ENCODE measurements at regions not wholly inside any gene's neighbourhood (a gene's known extent, or its start where the extent isn't known, plus 50 kb on each side); places are given as distances from the start of the nearest gene placed in this dataset.
A peak's percentile ranks its signal among the peaks of the same experiment; 100 is the strongest.

DNA sequence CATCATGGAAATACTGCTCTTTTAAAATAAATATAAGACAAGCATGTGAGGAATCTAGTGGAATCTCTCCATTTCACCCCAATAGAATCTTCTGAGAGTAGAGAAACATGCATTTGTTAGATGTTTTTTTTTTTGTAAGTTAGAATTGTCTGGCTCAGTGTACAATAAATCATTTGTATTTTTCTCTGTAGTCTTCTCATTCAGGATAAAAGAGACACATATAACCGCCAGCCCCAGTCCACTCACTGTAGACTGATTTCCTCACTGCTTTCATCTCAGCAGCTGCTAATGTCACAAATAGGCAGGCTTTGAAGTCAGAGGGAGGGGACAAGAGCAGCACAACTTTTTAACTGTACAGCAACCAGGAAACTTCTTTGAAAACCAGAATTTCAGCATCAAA lies 140.2 kb upstream of the RBMS3 start:
- no peak for DNase-seq (ENCODE audit: extremely low read depth, low read depth)
- H3K4me3 ChIP-seq (replicated peaks; ENCODE audit: low read depth, low read length), result no peak overlapping the region

GRCh38 chr3:29141197-29141917 lies 139.5 kb upstream of the RBMS3 start:
- no peak for TF ChIP-seq CTCF (IDR thresholded peaks at IDR 0.05; ENCODE audit: low read depth, low read length, missing control alignments)
- no peak for DNase-seq (ENCODE audit: extremely low read depth, low read depth)
- no peak overlapping the region for H3K4me3 ChIP-seq (replicated peaks; ENCODE audit: low read depth, low read length)

More for the DNA sequence above, 140.2 kb upstream of the RBMS3 start:
- no peak for TF ChIP-seq CTCF (IDR thresholded peaks at IDR 0.05; ENCODE audit: low read depth, low read length, missing control alignments)

GRCh38 chr3:29141918-29142275 lies 139.0 kb upstream of the RBMS3 start:
- DNase-seq (ENCODE audit: extremely low read depth, low read depth), result no peak
- TF ChIP-seq CTCF (IDR thresholded peaks at IDR 0.05; ENCODE audit: low read depth, low read length, missing control alignments), result no peak
- H3K4me3 ChIP-seq (replicated peaks; ENCODE audit: low read depth, low read length), result no peak overlapping the region

DNA sequence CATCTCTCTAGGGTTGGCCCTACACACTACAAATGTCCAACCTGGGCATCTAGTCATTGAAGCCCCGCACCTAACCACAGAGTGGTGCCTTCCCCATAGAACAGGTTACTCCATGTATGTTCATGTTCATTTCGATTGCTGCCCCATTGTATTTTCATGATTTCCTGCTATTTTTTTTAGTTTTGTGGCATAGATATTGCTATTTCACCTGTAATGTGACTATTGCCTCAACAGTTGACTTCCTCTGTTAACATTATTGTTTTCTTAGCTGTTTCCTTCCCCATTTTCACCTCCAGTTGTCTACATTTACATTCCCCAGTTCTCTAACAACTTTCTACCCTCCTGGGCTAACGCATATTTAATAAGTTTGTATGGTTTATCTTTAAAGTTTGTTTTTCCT lies 137.7 kb upstream of the RBMS3 start:
- no peak overlapping the region for H3K4me3 ChIP-seq (replicated peaks; ENCODE audit: low read depth, low read length)
- no peak for DNase-seq (ENCODE audit: extremely low read depth, low read depth)
- no peak for TF ChIP-seq CTCF (IDR thresholded peaks at IDR 0.05; ENCODE audit: low read depth, low read length, missing control alignments)

DNA sequence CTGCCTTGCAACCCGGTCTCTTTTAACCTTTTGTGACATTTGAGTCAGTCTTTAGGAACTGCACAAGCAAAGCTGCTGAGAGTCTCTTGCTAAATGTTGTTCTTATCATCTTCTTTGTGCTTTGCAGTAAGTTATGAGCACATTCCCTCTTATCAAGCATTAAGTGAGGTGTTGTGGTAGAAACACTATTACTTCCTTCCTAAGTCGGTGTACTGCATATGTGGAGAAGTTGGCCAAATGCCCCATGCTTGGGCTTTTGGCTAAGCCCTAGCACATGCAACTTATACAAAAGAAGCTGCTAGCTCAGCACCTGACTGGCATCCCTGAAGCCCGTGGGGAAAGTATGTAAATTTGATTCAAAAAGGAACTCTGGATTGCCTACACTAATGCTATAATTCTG lies 136.5 kb upstream of the RBMS3 start:
- H3K4me3 ChIP-seq (replicated peaks; ENCODE audit: low read depth, low read length), result no peak overlapping the region

GRCh38 chr3:29144807-29145206 lies 136.1 kb upstream of the RBMS3 start:
- H3K4me3 ChIP-seq (replicated peaks; ENCODE audit: low read depth, low read length), result no peak overlapping the region
- DNase-seq (ENCODE audit: extremely low read depth, low read depth), result peak; percentile 24
- TF ChIP-seq CTCF (IDR thresholded peaks at IDR 0.05; ENCODE audit: low read depth, low read length, missing control alignments), result peak; percentile 20

More for the DNA sequence above, 136.5 kb upstream of the RBMS3 start:
- no peak for DNase-seq (ENCODE audit: extremely low read depth, low read depth)
- no peak for TF ChIP-seq CTCF (IDR thresholded peaks at IDR 0.05; ENCODE audit: low read depth, low read length, missing control alignments)

- DNase-seq (ENCODE audit: extremely low read depth, low read depth), result no peak
- TF ChIP-seq CTCF (IDR thresholded peaks at IDR 0.05; ENCODE audit: low read depth, low read length, missing control alignments), result no peak
- no peak overlapping the region for H3K4me3 ChIP-seq (replicated peaks; ENCODE audit: low read depth, low read length)
Observed at GRCh38 chr3:29145360-29145759, 135.5 kb upstream of the RBMS3 start.

Measured in HFF-Myc (cell line).